ENCODE measurements at regions not wholly inside any gene's neighbourhood (a gene's known extent, or its start where the extent isn't known, plus 50 kb on each side); places are given as distances from the start of the nearest gene placed in this dataset.

- no peak overlapping the region for H3K4me3 ChIP-seq (ENCODE audit: low read depth, low read length)
- no peaks in the 10 kb centered on the region for H3K9me3 ChIP-seq (ENCODE audit: severe bottlenecking)
- H3K36me3 ChIP-seq: no peaks in the 10 kb centered on the region
- no peaks in the 10 kb centered on the region for H3K27me3 ChIP-seq (ENCODE audit: insufficient read depth, low read depth, severe bottlenecking)
- peak; percentile 65 for TF ChIP-seq CTCF (IDR thresholded peaks at IDR 0.05; ENCODE audit: low read depth, low read length)
- peak; percentile 54 for DNase-seq
- H3K27ac ChIP-seq: peak overlapping the region; percentile 90
These were observed 185.4 kb downstream of the TFCP2L1 start for GRCh38 chr2:121099329-121100290.

GRCh38 chr2:121101093-121101715 is 183.8 kb downstream of the TFCP2L1 start:
- peak overlapping the region; percentile 90 for H3K27ac ChIP-seq
- peak; percentile 77 for DNase-seq
- TF ChIP-seq CTCF (IDR thresholded peaks at IDR 0.05; ENCODE audit: low read depth, low read length): no peak
- no peaks in the 10 kb centered on the region for H3K27me3 ChIP-seq (ENCODE audit: insufficient read depth, low read depth, severe bottlenecking)
- peak overlapping the region; percentile 37 for H3K4me3 ChIP-seq (ENCODE audit: low read depth, low read length)
- H3K9me3 ChIP-seq (ENCODE audit: severe bottlenecking): no peaks in the 10 kb centered on the region
- no peaks in the 10 kb centered on the region for H3K36me3 ChIP-seq

GRCh38 chr2:121102941-121103340 is 182.1 kb downstream of the TFCP2L1 start:
- no peak for TF ChIP-seq CTCF (IDR thresholded peaks at IDR 0.05; ENCODE audit: low read depth, low read length)
- Histone ChIP-seq H3K27me3 (ENCODE audit: insufficient read depth, low read depth, severe bottlenecking) (no peaks in the 10 kb centered on the region), H3K36me3 (no peaks in the 10 kb centered on the region), H3K27ac (no peak overlapping the region), H3K4me3 (ENCODE audit: low read depth, low read length) (no peak overlapping the region), H3K9me3 (ENCODE audit: severe bottlenecking) (no peaks in the 10 kb centered on the region)
- DNase-seq: no peak

GRCh38 chr2:121103960-121104359 is 181.0 kb downstream of the TFCP2L1 start:
- Histone ChIP-seq H3K27ac (no peak overlapping the region), H3K36me3 (no peaks in the 10 kb centered on the region), H3K4me3 (ENCODE audit: low read depth, low read length) (no peak overlapping the region)

GRCh38 chr2:121104721-121105141 is 180.3 kb downstream of the TFCP2L1 start:
- no peak for DNase-seq
- Histone ChIP-seq H3K27me3 (ENCODE audit: insufficient read depth, low read depth, severe bottlenecking) (no peaks in the 10 kb centered on the region), H3K27ac (peak overlapping the region; percentile 38), H3K4me3 (ENCODE audit: low read depth, low read length) (no peak overlapping the region), H3K36me3 (no peaks in the 10 kb centered on the region), H3K9me3 (ENCODE audit: severe bottlenecking) (no peaks in the 10 kb centered on the region)
- no peak for TF ChIP-seq CTCF (IDR thresholded peaks at IDR 0.05; ENCODE audit: low read depth, low read length)

More at GRCh38 chr2:121103960-121104359, 181.0 kb downstream of the TFCP2L1 start:
- Histone ChIP-seq H3K9me3 (ENCODE audit: severe bottlenecking) (no peaks in the 10 kb centered on the region), H3K27me3 (ENCODE audit: insufficient read depth, low read depth, severe bottlenecking) (no peaks in the 10 kb centered on the region)
- no peak for TF ChIP-seq CTCF (IDR thresholded peaks at IDR 0.05; ENCODE audit: low read depth, low read length)
- peak; percentile 26 for DNase-seq
